CD4-positive, alpha-beta T cell treated with Interleukin-12 subunit alpha and Interleukin-12 subunit beta, for 1 hour (primary cell): ENCODE measurements at regions not wholly inside any gene's neighbourhood (a gene's known extent, or its start where the extent isn't known, plus 50 kb on each side); places are given as distances from the start of the nearest gene placed in this dataset.

Experiments used
- DNase-seq: peaks from one replicate; pipeline ENCODE4 v3.0.0-alpha.2; 2020

GRCh38 chr5:158145827-158146226 is 286.9 kb upstream of the CLINT1 start:
- DNase-seq: no peak

DNA sequence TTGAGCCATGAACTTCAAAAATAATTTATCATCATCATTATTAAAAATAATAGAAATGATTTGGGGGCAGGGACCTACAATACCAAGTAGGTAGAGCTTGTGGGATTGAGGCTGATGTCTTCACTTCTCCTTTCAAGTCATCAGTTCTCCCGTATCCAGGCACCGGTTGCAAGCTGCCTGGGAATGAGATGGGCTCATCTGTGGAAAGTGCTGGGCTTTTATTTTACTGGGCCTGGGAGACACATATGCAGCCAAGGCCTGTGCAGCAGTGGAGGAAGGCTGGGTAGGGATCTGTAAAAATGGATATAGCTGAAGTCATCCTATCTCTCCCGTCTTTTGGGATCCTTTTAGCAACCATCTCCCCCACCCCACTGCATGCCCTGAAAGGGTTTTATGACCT is 284.1 kb upstream of the CLINT1 start:
- no peak for DNase-seq

DNA sequence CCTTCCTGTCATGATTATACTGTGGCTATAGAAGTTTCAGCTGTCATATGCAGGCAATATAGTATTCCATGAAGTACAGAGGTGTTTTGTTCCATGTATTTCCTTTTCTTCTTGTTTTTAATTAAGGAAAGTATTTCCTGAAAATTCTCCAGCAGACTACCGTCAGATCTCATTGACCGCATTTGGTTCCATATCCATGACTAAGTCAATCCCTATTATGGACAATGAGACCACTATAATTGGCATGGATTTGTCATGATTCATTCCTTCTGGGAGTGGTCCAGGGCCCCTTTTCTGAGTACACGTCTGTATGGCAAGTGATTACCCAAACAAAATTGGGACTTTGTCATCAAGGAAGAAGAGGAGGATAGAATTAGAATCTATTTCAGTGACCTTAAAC is 283.2 kb upstream of the CLINT1 start:
- no peak for DNase-seq

- no peak for DNase-seq
Observed at GRCh38 chr5:158140120-158140731, 281.3 kb upstream of the CLINT1 start.

GRCh38 chr5:158139161-158139560 is 280.2 kb upstream of the CLINT1 start:
- no peak for DNase-seq

DNA sequence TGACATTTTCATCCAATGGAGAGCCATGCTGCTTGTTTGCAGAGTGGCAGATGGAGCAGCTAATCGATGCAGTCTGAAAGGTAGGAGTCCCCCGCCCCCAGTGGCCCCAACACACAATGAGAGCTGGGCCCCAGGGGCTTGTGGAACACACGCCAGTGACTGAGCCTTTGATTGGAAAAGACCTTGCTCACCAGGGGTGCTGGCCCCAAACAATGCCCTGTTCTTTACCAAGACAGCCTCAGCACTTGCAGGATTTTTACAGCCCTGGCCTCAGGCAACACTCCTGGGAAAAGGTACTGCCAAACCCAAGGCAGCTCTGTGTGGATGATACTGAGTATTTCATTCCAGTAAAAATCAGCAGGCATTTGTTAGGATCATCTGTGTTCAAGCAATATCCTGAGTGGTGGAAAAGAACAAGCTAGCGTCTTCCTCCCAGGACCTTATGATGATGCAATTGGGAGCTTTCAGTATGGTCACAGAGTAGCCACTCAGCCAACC is 276.8 kb upstream of the CLINT1 start:
- DNase-seq: no peak

DNA sequence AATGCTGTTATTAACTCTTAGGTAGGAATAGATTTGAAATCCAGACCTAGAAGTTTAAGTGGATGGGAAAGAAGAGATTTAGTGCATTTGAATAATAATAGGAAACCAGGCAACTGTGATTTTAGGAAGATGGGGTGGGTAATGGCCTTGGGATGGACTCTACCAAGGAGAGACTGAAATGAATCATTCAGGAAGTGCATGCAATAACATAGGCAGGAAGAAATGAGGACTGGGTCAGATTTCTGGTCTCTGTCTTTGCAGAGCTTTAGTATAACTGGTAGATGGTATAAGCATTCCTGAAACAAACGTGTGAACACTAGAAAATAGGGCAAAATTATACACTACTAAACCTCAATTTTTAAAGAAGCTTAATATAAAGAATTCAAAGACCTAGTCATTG is 274.4 kb upstream of the CLINT1 start:
- no peak for DNase-seq

- DNase-seq: no peak
Observed at GRCh38 chr5:158127536-158127935, 268.6 kb upstream of the CLINT1 start.

- DNase-seq: no peak
Observed at GRCh38 chr5:158126442-158127405, 267.8 kb upstream of the CLINT1 start.

DNA sequence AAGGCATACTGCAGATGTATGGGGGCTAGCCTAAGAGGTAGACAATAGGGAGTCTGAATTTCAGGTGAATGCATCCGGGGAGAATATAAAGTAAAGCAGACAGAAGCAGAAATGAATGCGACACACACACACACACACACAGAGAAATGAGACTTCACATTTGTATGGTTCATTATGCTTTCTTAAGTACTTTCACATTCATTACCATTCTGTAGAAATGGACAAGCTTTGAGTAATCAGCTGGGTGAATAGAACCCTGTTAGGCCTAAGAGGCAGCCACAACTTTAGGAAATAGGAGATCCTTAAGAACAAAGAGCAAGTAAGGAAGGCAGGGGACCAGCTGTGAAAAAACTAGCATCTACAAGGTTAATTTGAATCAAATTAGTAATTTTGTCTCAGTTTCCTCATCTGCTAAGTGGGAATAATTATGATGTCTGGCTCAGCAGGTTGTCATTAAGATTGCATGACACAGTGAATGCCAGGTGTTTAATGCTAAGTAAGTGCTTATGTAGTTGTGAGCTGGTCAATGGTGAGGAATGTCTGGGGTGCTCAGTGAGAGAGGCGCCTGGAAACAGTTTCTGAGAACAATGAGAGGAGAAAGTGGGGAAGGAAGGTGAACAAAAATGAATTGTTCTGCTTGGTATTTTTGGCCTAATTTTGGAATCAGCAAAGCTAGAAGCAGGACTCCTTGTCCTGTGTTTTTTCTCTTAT is 265.8 kb upstream of the CLINT1 start:
- no peak for DNase-seq

DNA sequence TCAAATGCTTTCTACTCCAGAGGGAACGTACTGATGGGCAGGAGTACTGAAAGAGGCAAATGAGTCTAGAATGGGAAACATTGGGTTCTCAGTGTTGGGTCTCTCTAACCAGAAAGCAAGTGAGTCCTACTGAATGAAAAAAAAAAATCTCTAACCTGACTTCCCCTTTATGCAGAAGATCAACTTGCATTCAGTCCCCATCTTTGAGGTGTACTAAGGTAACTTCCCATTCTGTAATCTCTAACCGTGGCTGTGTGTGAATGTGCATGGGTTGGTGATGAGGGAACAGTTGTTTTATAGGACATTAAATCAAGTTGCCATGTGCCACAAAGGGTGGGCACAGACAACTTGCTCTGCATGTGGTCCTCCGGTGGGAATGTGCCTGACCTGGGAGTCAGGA is 264.6 kb upstream of the CLINT1 start:
- DNase-seq: no peak

DNA sequence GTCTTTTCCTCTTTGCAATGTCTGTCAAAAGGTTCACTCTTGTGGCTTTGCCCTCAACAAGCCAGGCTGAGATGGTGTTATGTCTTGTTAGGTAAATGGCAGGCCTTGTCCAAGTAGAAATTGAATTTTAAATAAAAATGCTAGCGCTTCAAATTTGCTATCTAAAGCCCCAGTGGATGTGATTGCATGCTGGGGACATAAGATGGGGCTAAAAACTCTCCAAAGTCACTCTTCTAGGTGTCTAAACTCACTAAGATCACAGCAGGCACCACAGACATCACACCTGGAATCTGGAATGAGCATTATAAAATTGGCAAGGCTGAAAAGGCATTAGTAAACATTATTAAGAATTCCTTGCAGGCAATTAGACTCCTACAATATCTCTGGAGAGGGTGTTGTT is 262.7 kb upstream of the CLINT1 start:
- DNase-seq: no peak

- no peak for DNase-seq
Observed at GRCh38 chr5:158120760-158121159, 261.8 kb upstream of the CLINT1 start.

GRCh38 chr5:158119961-158120723 is 261.2 kb upstream of the CLINT1 start:
- DNase-seq: no peak

DNA sequence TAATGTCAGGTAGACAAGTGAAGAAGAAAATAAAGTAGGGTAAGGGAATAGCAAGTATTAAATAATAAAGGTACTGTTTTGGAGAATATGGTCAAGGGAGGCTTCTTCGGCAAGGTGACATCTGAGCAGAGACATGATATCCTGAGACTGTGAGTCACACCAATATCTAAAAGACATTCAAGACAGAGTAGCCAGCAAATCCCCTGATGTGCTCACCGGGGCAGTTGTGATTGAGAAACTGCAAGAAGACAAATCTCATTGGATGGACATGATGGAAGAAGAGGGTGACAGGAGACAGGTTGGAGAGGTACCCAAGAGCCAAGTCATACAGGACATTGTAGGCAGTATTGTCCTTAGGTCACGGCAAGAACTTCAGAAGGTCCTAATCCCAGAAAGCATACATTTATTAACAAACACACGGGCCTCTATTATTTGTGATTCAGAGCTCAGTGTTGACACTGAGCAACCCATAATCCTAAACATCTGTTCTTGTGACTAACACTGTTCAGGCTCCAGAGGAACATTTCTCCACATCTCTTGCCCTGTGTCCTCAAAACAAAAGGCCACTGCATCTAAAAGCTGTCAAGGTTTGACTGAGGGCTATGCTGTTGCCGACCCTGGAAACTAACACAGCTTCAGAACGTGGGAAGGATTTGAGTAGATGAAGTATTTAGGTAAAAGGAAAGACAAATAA is 258.7 kb upstream of the CLINT1 start:
- no peak for DNase-seq

- DNase-seq: no peak
Observed at GRCh38 chr5:158116965-158117364, 258.0 kb upstream of the CLINT1 start.

- DNase-seq: no peak
Observed at GRCh38 chr5:158115468-158115867, 256.5 kb upstream of the CLINT1 start.

- no peak for DNase-seq
Observed at GRCh38 chr5:158108177-158108576, 249.2 kb upstream of the CLINT1 start.

- DNase-seq: no peak
Observed at GRCh38 chr5:158100373-158100888, 241.5 kb upstream of the CLINT1 start.

DNA sequence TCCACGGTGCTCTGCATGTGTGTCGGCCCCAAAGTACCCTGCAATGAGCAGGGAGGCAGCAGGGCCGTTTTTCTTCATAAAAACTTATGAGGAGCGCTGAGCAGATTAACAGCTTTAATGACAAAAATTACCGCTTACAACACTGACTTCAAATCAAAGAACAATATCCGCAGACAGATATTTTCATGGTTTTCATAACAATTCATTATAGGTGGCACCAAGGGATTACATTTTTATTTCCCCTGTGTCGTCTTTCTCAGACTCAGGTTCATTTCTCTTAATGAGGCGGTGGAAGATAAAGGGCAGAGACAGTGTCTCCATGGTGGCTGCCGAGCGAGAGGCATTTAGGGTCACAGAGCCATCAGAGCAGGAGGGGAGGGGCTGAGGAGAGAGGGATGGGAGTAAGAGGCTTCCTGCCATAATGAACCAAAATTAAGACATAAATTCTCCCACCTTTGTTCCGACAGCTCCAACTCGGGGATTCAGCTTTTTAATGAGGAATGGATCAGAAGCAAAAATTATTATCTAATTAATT is 240.7 kb upstream of the CLINT1 start:
- no peak for DNase-seq

DNA sequence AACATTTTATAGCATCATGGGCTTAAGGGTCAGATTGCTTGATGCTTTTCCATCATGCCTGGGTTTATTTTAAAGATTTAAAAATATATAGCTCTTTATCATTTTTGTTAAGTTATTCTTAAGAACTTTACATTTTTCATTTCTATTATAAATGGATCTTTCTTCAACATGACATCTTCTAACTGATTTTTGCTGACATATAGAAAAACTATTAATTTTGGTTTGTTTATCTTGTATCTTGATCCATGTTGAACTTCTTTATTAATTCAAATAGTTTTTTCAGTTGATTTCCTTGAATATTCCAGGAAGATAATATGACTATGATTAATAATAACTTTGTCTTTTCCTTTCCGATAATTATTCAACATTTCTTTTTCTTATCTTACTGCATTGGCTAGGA is 237.9 kb upstream of the CLINT1 start:
- DNase-seq: no peak

- DNase-seq: no peak
Observed at GRCh38 chr5:158086856-158087255, 227.9 kb upstream of the CLINT1 start.
